ENCODE measurements at regions not wholly inside any gene's neighbourhood (a gene's known extent, or its start where the extent isn't known, plus 50 kb on each side); places are given as distances from the start of the nearest gene placed in this dataset.

GRCh38 chr12:5307065-5307464 lies 124.8 kb upstream of the NTF3 start:
- no peaks in the 10 kb centered on the region for H3K9me2 ChIP-seq (ENCODE audit: insufficient read depth, low read length)

DNA sequence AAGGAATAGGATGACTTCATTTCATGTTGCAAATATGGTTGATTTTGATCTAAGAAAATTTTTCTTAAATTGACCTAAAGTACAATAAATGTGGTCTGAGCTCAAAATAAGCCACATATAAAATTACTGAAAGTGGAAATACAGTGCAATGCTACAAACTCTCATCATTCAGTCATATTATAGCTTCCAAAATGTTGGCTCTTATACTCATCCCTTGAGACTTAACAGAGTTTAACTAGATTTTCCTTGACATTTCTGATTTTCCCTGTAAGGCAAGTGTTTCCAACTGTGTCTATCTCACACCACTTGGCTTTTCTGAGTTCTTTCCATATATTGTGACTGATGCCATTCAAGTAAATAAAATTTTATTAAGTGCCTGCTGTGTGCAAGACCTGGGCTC lies 123.7 kb upstream of the NTF3 start:
- Histone ChIP-seq H3K27me3 (ENCODE audit: insufficient read depth, low read depth, low read length) (no peaks in the 10 kb centered on the region), H3F3A (ENCODE audit: insufficient read depth, low read length, poor library complexity, severe bottlenecking) (no peaks in the 10 kb centered on the region), H2AFZ (ENCODE audit: low read depth, low read length) (no peak overlapping the region), H3K4me3 (ENCODE audit: low read length) (no peak overlapping the region), H4K20me1 (ENCODE audit: insufficient read depth) (no peaks in the 10 kb centered on the region), H3K27ac (ENCODE audit: low read length) (no peak overlapping the region), H3K36me3 (ENCODE audit: insufficient read depth, low read length) (no peaks in the 10 kb centered on the region), H3K79me2 (replicated peaks; ENCODE audit: insufficient read depth, low read length) (no peaks in the 10 kb centered on the region), H3K9me2 (ENCODE audit: insufficient read depth, low read length) (no peaks in the 10 kb centered on the region), H3K9me3 (ENCODE audit: low read length) (no peaks in the 10 kb centered on the region), H3K4me2 (ENCODE audit: low read length) (no peak overlapping the region), H3K9ac (ENCODE audit: low read length) (no peak overlapping the region)
- no peak for TF ChIP-seq CTCF (IDR thresholded peaks at IDR 0.05; ENCODE audit: poor library complexity, severe bottlenecking)
- no peak for TF ChIP-seq SMC3 (conservative IDR thresholded peaks at IDR 0.05; ENCODE audit: poor library complexity)
- no peak for TF ChIP-seq EP300 (conservative IDR thresholded peaks at IDR 0.05; ENCODE audit: poor library complexity, severe bottlenecking)
- no peak for TF ChIP-seq MXI1 (conservative IDR thresholded peaks at IDR 0.05; ENCODE audit: poor library complexity, severe bottlenecking)
- no peak for TF ChIP-seq POLR2AphosphoS5 (IDR thresholded peaks at IDR 0.05)
- no peak for TF ChIP-seq EZH2 (IDR thresholded peaks at IDR 0.05; ENCODE audit: borderline replicate concordance, insufficient read depth, low read length, poor library complexity, severe bottlenecking)
- TF ChIP-seq RAD21 (conservative IDR thresholded peaks at IDR 0.05): no peak
- no peak for TF ChIP-seq TAF1 (IDR thresholded peaks at IDR 0.05; ENCODE audit: low read depth)

More at GRCh38 chr12:5307065-5307464, 124.8 kb upstream of the NTF3 start:
- Histone ChIP-seq H3K27me3 (ENCODE audit: insufficient read depth, low read depth, low read length) (no peaks in the 10 kb centered on the region), H2AFZ (ENCODE audit: low read depth, low read length) (no peak overlapping the region), H3K9me3 (ENCODE audit: low read length) (no peaks in the 10 kb centered on the region), H3K27ac (ENCODE audit: low read length) (no peak overlapping the region), H3K79me2 (replicated peaks; ENCODE audit: insufficient read depth, low read length) (no peaks in the 10 kb centered on the region), H3K4me2 (ENCODE audit: low read length) (no peak overlapping the region), H3K4me3 (ENCODE audit: low read length) (no peak overlapping the region), H4K20me1 (ENCODE audit: insufficient read depth) (no peaks in the 10 kb centered on the region), H3K9ac (ENCODE audit: low read length) (no peak overlapping the region), H3K36me3 (ENCODE audit: insufficient read depth, low read length) (no peaks in the 10 kb centered on the region), H3F3A (ENCODE audit: insufficient read depth, low read length, poor library complexity, severe bottlenecking) (no peaks in the 10 kb centered on the region)
- TF ChIP-seq RAD21 (conservative IDR thresholded peaks at IDR 0.05) (no peak), REST (IDR thresholded peaks at IDR 0.05; ENCODE audit: borderline replicate concordance) (no peak), EP300 (conservative IDR thresholded peaks at IDR 0.05; ENCODE audit: poor library complexity, severe bottlenecking) (no peak), EZH2 (IDR thresholded peaks at IDR 0.05; ENCODE audit: borderline replicate concordance, insufficient read depth, low read length, poor library complexity, severe bottlenecking) (no peak), MXI1 (conservative IDR thresholded peaks at IDR 0.05; ENCODE audit: poor library complexity, severe bottlenecking) (no peak), SMC3 (conservative IDR thresholded peaks at IDR 0.05; ENCODE audit: poor library complexity) (no peak), TAF1 (IDR thresholded peaks at IDR 0.05; ENCODE audit: low read depth) (no peak), CTCF (IDR thresholded peaks at IDR 0.05; ENCODE audit: poor library complexity, severe bottlenecking) (no peak), POLR2AphosphoS5 (IDR thresholded peaks at IDR 0.05) (no peak)
